Endothelial cell of umbilical vein (primary cell): ENCODE measurements at regions not wholly inside any gene's neighbourhood (a gene's known extent, or its start where the extent isn't known, plus 50 kb on each side); places are given as distances from the start of the nearest gene placed in this dataset.

Experiments
- BruUV-seq: library from RNA; stranded (reverse); fragments of 400-500 nt; replicated peaks from 2 replicates; lab custom pipeline; 2021; lab: Mats Ljungman, UMichigan
- CTCF ChIA-PET: fragments of 300-600, 350-600 bp; sonication (Branson Sonifier 250); formaldehyde crosslinking; loops from one replicate; lab custom pipeline; 2021; ENCODE audit warnings: antibody characterized with exemption, inconsistent platforms; lab: Charles Lee
- POLR2A ChIA-PET: fragments of 300-600, 350-600 bp; sonication (Branson Sonifier 250); formaldehyde crosslinking; loops from one replicate; lab custom pipeline; 2021; ENCODE audit warnings: antibody characterized with exemption, inconsistent platforms; lab: Charles Lee
- DNase-seq: peaks from one replicate; pipeline ENCODE4 v3.0.0-alpha.2; 2011; ENCODE audit warnings: low read depth, low spot score
- FAIRE-seq: peaks from 2 replicates; lab custom pipeline; 2011; peaks lifted over from hg19 to GRCh38; lab: Jason Lieb, UNC
- H2AFZ ChIP-seq: 2 replicates; pipeline ENCODE4 v1.6.0; 2012; ENCODE audit warnings: low read depth, low read length, control low read depth, inconsistent platforms
- H3K27ac ChIP-seq: 2 replicates; pipeline ENCODE4 v1.5.1; 2011; ENCODE audit warnings: low read depth, mild to moderate bottlenecking, control low read depth, low read length, moderate library complexity; ENCODE audit not compliant: insufficient read depth
- H3K27me3 ChIP-seq, 2 experiments: 2 replicates each; pipeline versions ENCODE4 v1.6.0 to v1.6.1; 2011; ENCODE audit warnings: low read length in 2 of 2, mixed read lengths in 1 of 2; ENCODE audit not compliant: control insufficient read depth in 2 of 2, insufficient read depth in 2 of 2
- H3K36me3 ChIP-seq, 2 experiments: 2 replicates in 1 of 2; 3 replicates in 1 of 2; pipeline ENCODE4 v1.5.1; 2011; ENCODE audit warnings: low read length in 2 of 2, mild to moderate bottlenecking in 1 of 2, moderate library complexity in 1 of 2; ENCODE audit not compliant: control insufficient read depth in 2 of 2, insufficient read depth in 2 of 2; ENCODE audit errors: extremely low read depth in 1 of 2
- H3K4me1 ChIP-seq: 3 replicates; pipeline ENCODE4 v1.5.1; 2011; ENCODE audit warnings: mild to moderate bottlenecking, low read length; ENCODE audit not compliant: control insufficient read depth, insufficient read depth; ENCODE audit errors: extremely low read depth
- H3K4me2 ChIP-seq: 2 replicates; pipeline ENCODE4 v1.6.1; 2011; ENCODE audit warnings: low read length, control low read depth, mixed read lengths; ENCODE audit not compliant: insufficient read depth
- H3K4me3 ChIP-seq, 3 experiments: fragments of 200-600 bp in 1 of 3; sonication (generic), shearing (Covaris generic) in 1 of 3; replicated peaks in 1 of 3; 2 replicates each; pipeline ENCODE4 v1.5.1; 2011 to 2016; ENCODE audit warnings: control low read depth in 3 of 3, low read length in 3 of 3, mild to moderate bottlenecking in 2 of 3, inconsistent platforms in 1 of 3, low read depth in 1 of 3, moderate library complexity in 1 of 3; ENCODE audit not compliant: insufficient read depth in 1 of 3
- H3K79me2 ChIP-seq: 2 replicates; pipeline ENCODE4 v1.6.0; 2012; ENCODE audit warnings: low read length, inconsistent platforms; ENCODE audit not compliant: control insufficient read depth, insufficient read depth
- H3K9ac ChIP-seq: replicated peaks from 2 replicates; pipeline ENCODE3; 2011; ENCODE audit warnings: low read length, control low read depth; ENCODE audit not compliant: insufficient read depth; ENCODE audit errors: extremely low read depth
- H3K9me1 ChIP-seq: replicated peaks from 3 replicates; pipeline ENCODE4 v1.6.0; 2011; ENCODE audit warnings: mild to moderate bottlenecking, low read length; ENCODE audit not compliant: control insufficient read depth, insufficient read depth; ENCODE audit errors: extremely low read depth
- H3K9me3 ChIP-seq: replicated peaks from 2 replicates; pipeline ENCODE4 v1.5.1; 2012; ENCODE audit warnings: low read length, inconsistent platforms; ENCODE audit not compliant: control insufficient read depth, insufficient read depth
- H4K20me1 ChIP-seq: replicated peaks from 2 replicates; pipeline ENCODE3; 2011; ENCODE audit warnings: mild to moderate bottlenecking, low read length; ENCODE audit not compliant: control insufficient read depth, insufficient read depth; ENCODE audit errors: extremely low read depth
- EZH2 ChIP-seq: IDR thresholded peaks from 2 replicates; pipeline ENCODE4 v1.6.1; 2012; ENCODE audit warnings: borderline replicate concordance, low read depth, mild to moderate bottlenecking, moderate library complexity, low read length, inconsistent platforms; ENCODE audit not compliant: severe bottlenecking
- FOS ChIP-seq: IDR thresholded peaks from 2 replicates; pipeline ENCODE4 v1.6.1; 2011; ENCODE audit warnings: mild to moderate bottlenecking, low read length, moderate library complexity, borderline replicate concordance; ENCODE audit not compliant: insufficient read depth
- GATA2 ChIP-seq: IDR thresholded peaks from 2 replicates; pipeline ENCODE4 v1.7.0; 2011; ENCODE audit warnings: low read depth, mild to moderate bottlenecking, moderate library complexity, mixed read lengths, low read length; ENCODE audit not compliant: insufficient read length, insufficient read depth
- JUN ChIP-seq: IDR thresholded peaks from 2 replicates; pipeline ENCODE4 v1.6.1; 2011; ENCODE audit warnings: borderline replicate concordance, low read depth; ENCODE audit not compliant: insufficient read length, insufficient read depth
- MYC ChIP-seq: IDR thresholded peaks from one replicate; pipeline ENCODE4 v1.6.1; 2011; ENCODE audit warnings: mild to moderate bottlenecking, low read depth, low read length
- POLR2A ChIP-seq: IDR thresholded peaks from 2 replicates; pipeline ENCODE4 v1.6.1; 2012; ENCODE audit warnings: low read depth, mild to moderate bottlenecking, control low read depth, low read length
- POLR2AphosphoS5 ChIP-seq: IDR thresholded peaks from 2 replicates; pipeline ENCODE4 v1.6.1; 2012; ENCODE audit warnings: low read depth, mild to moderate bottlenecking, control low read depth, low read length, moderate library complexity; ENCODE audit not compliant: insufficient read depth
- dilution Hi-C: fragments of 300-500 bp; cut with MboI; formaldehyde crosslinking; loops from one replicate; pipeline ENCODE4 v1.15.0; 2019; ENCODE audit warnings: low sequenced_read_pairs; ENCODE audit not compliant: extremely low pct_ligation_motif_present
- intact Hi-C: fragments of 100-400 bp; cut with micrococcal nuclease; formaldehyde crosslinking; loops from one replicate; pipeline ENCODE4 v1.10.0; 2022
- TF ChIP-seq, protein P1 (sequence below): IDR thresholded peaks from 2 replicates; pipeline ENCODE4 v1.6.1; 2011; ENCODE audit not compliant: insufficient read depth, insufficient read length
- TF ChIP-seq, protein P2 (sequence below), 2 donors: IDR thresholded peaks; 1 replicate in 1 of 2; 2 replicates in 1 of 2; pipeline ENCODE4 v1.5.1; 2011; ENCODE audit warnings: low read length in 2 of 2, mild to moderate bottlenecking in 2 of 2, moderate library complexity in 2 of 2, control low read depth in 1 of 2, inconsistent platforms in 1 of 2, low read depth in 1 of 2; ENCODE audit not compliant: insufficient read depth in 1 of 2; ENCODE audit errors: extremely low read depth in 1 of 2

DNA sequence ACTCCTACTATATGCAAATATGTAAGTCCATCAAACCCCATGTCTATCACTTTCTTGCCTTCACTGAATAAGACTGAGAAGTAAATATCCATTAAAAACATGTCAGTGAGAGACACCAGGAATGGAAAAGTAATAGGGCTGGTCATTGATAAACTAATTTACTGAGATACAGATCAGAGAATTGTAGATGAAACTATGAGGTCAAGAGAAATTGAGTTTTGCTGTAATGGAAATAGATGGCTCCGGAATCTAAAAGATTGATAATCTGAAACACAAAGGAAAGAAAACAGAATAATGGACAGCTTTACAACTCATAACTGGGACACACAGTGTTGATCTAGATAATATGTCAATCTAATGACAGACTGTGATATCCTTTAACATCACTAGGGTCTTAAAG, 1018.3 kb upstream of the RAG2 start:
- FAIRE-seq = no peak
- no TSS peak for BruUV-seq
- dilution Hi-C loops = no loop called here

More for the DNA sequence above, 1018.3 kb upstream of the RAG2 start:
- no peak overlapping the region for H3K4me3 ChIP-seq
- H3K36me3 ChIP-seq = no peaks in the 10 kb centered on the region
- H3K27me3 ChIP-seq = no peaks in the 10 kb centered on the region
- H4K20me1 ChIP-seq = no peaks in the 10 kb centered on the region
- intact Hi-C loops = no loop called here
- ChIA-PET CTCF (no interaction called here), POLR2A (no interaction called here)
- no peak overlapping the region for H3K27ac ChIP-seq
- H3K79me2 ChIP-seq = no peaks in the 10 kb centered on the region
- DNase-seq = no peak
- H3K4me2 ChIP-seq = no peak overlapping the region
- no peak for TF ChIP-seq GATA2
- no peak for TF ChIP-seq MYC
- TF ChIP-seq POLR2AphosphoS5 = no peak
- TF ChIP-seq POLR2A = no peak
- TF ChIP-seq, protein P1, sequence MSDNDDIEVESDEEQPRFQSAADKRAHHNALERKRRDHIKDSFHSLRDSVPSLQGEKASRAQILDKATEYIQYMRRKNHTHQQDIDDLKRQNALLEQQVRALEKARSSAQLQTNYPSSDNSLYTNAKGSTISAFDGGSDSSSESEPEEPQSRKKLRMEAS = no peak
- TF ChIP-seq EZH2 = no peak
- no peak for TF ChIP-seq FOS
- TF ChIP-seq, protein P2, sequence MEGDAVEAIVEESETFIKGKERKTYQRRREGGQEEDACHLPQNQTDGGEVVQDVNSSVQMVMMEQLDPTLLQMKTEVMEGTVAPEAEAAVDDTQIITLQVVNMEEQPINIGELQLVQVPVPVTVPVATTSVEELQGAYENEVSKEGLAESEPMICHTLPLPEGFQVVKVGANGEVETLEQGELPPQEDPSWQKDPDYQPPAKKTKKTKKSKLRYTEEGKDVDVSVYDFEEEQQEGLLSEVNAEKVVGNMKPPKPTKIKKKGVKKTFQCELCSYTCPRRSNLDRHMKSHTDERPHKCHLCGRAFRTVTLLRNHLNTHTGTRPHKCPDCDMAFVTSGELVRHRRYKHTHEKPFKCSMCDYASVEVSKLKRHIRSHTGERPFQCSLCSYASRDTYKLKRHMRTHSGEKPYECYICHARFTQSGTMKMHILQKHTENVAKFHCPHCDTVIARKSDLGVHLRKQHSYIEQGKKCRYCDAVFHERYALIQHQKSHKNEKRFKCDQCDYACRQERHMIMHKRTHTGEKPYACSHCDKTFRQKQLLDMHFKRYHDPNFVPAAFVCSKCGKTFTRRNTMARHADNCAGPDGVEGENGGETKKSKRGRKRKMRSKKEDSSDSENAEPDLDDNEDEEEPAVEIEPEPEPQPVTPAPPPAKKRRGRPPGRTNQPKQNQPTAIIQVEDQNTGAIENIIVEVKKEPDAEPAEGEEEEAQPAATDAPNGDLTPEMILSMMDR (IDR thresholded peaks at IDR 0.05; ENCODE audit: extremely low read depth in 1 of 2, insufficient read depth in 1 of 2, low read depth in 1 of 2, low read length in 2 of 2) = no peak
- TF ChIP-seq JUN = no peak
- no peak overlapping the region for H3K9ac ChIP-seq
- H3K4me1 ChIP-seq = no peaks in the 10 kb centered on the region
- no peaks in the 10 kb centered on the region for H3K9me1 ChIP-seq
- no peaks in the 10 kb centered on the region for H3K9me3 ChIP-seq
- no peak overlapping the region for H2AFZ ChIP-seq
